Prostate gland (tissue), 2 donors: ENCODE measurements at regions not wholly inside any gene's neighbourhood (a gene's known extent, or its start where the extent isn't known, plus 50 kb on each side); places are given as distances from the start of the nearest gene placed in this dataset.

Experiments
- POLR2AphosphoS5 ChIP-seq: sonication (generic); formaldehyde crosslinking; IDR thresholded peaks from one replicate; pipeline ENCODE4 v1.6.1; 2017; ENCODE audit warnings: antibody characterized with exemption
- TF ChIP-seq, protein P1 (sequence below), 4 experiments: fragments of 200-600 bp in 2 of 4; fragments of 450-650 bp in 2 of 4; sonication (generic) in 2 of 4; IDR thresholded peaks; 1 replicate in 3 of 4; 2 replicates in 1 of 4; pipeline ENCODE4 v1.5.1; 2016 to 2019; ENCODE audit warnings: antibody characterized with exemption in 4 of 4, mild to moderate bottlenecking in 2 of 4, moderate library complexity in 2 of 4

- TF ChIP-seq, protein P1, sequence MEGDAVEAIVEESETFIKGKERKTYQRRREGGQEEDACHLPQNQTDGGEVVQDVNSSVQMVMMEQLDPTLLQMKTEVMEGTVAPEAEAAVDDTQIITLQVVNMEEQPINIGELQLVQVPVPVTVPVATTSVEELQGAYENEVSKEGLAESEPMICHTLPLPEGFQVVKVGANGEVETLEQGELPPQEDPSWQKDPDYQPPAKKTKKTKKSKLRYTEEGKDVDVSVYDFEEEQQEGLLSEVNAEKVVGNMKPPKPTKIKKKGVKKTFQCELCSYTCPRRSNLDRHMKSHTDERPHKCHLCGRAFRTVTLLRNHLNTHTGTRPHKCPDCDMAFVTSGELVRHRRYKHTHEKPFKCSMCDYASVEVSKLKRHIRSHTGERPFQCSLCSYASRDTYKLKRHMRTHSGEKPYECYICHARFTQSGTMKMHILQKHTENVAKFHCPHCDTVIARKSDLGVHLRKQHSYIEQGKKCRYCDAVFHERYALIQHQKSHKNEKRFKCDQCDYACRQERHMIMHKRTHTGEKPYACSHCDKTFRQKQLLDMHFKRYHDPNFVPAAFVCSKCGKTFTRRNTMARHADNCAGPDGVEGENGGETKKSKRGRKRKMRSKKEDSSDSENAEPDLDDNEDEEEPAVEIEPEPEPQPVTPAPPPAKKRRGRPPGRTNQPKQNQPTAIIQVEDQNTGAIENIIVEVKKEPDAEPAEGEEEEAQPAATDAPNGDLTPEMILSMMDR (IDR thresholded peaks at IDR 0.05) = no peak
- no peak for TF ChIP-seq POLR2AphosphoS5
Measured at GRCh38 chr1:37244815-37245214, 210.5 kb upstream of the GRIK3 start.
